ENCODE measurements at regions not wholly inside any gene's neighbourhood (a gene's known extent, or its start where the extent isn't known, plus 50 kb on each side); places are given as distances from the start of the nearest gene placed in this dataset.

DNA sequence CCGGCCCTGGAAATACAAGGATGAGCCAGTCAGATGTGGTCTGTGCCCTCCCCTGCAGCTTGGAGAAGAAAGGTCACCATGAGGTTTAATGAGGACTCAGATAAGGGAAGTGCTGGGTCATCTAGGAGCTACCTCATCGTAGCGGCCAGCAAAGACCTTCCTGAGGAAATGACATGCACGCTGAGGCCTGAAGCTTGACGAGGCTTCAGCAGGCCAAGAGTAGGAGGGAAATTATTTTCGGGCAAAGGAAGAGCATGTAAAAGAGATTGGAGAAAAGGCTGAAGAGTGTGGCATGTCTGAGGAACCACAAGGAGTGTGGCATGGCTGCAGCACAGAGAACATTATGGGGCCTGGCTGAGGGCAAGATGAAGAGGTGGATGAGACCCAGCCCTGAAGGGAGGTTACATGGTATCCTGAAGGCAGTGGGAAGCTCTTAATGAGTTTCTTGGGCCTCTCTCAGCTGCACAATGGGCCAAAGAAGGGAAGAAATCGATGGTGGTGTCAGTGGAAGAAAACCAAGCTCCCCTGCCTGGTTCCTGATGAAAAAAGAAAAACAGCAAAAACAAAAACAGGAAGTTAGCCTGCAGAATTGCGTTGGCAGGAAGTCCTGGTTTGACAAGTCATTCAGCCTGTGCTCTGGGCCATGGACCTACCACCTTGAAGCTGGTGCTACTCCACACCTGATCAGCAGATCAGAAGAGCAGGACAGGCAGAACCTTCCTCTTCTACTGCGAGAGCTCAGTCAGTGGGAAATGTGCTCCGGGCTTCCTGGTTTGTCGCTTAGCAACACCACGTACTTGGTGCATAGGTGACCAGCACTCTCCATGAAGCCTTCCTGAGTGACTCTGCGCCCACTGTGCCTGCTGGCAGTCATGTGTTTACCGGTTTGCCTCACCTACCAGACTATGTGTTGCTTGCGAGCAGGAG, 134.5 kb upstream of the KLF3 start:
- TF ChIP-seq, protein P1, sequence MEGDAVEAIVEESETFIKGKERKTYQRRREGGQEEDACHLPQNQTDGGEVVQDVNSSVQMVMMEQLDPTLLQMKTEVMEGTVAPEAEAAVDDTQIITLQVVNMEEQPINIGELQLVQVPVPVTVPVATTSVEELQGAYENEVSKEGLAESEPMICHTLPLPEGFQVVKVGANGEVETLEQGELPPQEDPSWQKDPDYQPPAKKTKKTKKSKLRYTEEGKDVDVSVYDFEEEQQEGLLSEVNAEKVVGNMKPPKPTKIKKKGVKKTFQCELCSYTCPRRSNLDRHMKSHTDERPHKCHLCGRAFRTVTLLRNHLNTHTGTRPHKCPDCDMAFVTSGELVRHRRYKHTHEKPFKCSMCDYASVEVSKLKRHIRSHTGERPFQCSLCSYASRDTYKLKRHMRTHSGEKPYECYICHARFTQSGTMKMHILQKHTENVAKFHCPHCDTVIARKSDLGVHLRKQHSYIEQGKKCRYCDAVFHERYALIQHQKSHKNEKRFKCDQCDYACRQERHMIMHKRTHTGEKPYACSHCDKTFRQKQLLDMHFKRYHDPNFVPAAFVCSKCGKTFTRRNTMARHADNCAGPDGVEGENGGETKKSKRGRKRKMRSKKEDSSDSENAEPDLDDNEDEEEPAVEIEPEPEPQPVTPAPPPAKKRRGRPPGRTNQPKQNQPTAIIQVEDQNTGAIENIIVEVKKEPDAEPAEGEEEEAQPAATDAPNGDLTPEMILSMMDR (IDR thresholded peaks at IDR 0.05; ENCODE audit: insufficient read depth, low read length, poor library complexity, severe bottlenecking), result no peak
- no peak for TF ChIP-seq EZH2phosphoT487 (conservative IDR thresholded peaks at IDR 0.05; ENCODE audit: low read length)

All from SU-DHL-6 (cell line).